ENCODE measurements at regions not wholly inside any gene's neighbourhood (a gene's known extent, or its start where the extent isn't known, plus 50 kb on each side); places are given as distances from the start of the nearest gene placed in this dataset.

GRCh38 chr10:43778571-43778970 lies 129.9 kb upstream of the ZNF32 start:
- POLR2A ChIA-PET, result no interaction called here

GRCh38 chr10:43775384-43775783 lies 126.7 kb upstream of the ZNF32 start:
- peaks cover 5% of the 10 kb centered on the region for H3K27me3 Mint-ChIP-seq (ENCODE audit: low read depth)
- ChIA-PET CTCF (interaction anchor here (1.0 kb wide), 1 partner anchor 536 kb away, joined by 3 read pairs; no protein-coding TSS in a partner anchor), POLR2A (no interaction called here)
- no peak overlapping the region for H3K27ac Mint-ChIP-seq
- no peak overlapping the region for H3K4me3 Mint-ChIP-seq
- H3K36me3 Mint-ChIP-seq (ENCODE audit: low read depth), result peaks cover 6% of the 10 kb centered on the region
- peaks cover 16% of the 10 kb centered on the region for H3K9me3 Mint-ChIP-seq (ENCODE audit: insufficient read depth)
- ATAC-seq (no peak), DNase-seq (no peak)
- peaks cover 40% of the 10 kb centered on the region for H3K4me1 Mint-ChIP-seq (ENCODE audit: low read depth)

More at GRCh38 chr10:43778571-43778970, 129.9 kb upstream of the ZNF32 start:
- no peaks in the 10 kb centered on the region for H3K27me3 Mint-ChIP-seq (ENCODE audit: low read depth)
- H3K4me3 Mint-ChIP-seq, result no peak overlapping the region
- no peaks in the 10 kb centered on the region for H3K36me3 Mint-ChIP-seq (ENCODE audit: low read depth)
- CTCF ChIA-PET, result interaction anchor here (0.6 kb wide), 1 partner anchor 83 kb away, joined by 6 read pairs; no protein-coding TSS in a partner anchor
- H3K9me3 Mint-ChIP-seq (ENCODE audit: insufficient read depth), result no peaks in the 10 kb centered on the region
- H3K27ac Mint-ChIP-seq, result peak overlapping the region; percentile 79
- no peak for ATAC-seq
- DNase-seq, result peak; percentile 36
- peaks cover 69% of the 10 kb centered on the region for H3K4me1 Mint-ChIP-seq (ENCODE audit: low read depth)

GRCh38 chr10:43774234-43774769 lies 125.6 kb upstream of the ZNF32 start:
- CTCF ChIA-PET, result no interaction called here
- DNase-seq (no peak), ATAC-seq (no peak)
- H3K4me3 Mint-ChIP-seq, result no peak overlapping the region
- H3K27ac Mint-ChIP-seq, result no peak overlapping the region
- peaks cover 6% of the 10 kb centered on the region for H3K27me3 Mint-ChIP-seq (ENCODE audit: low read depth)
- H3K9me3 Mint-ChIP-seq (ENCODE audit: insufficient read depth), result peaks cover 24% of the 10 kb centered on the region
- H3K36me3 Mint-ChIP-seq (ENCODE audit: low read depth), result peaks cover 6% of the 10 kb centered on the region
- POLR2A ChIA-PET, result no interaction called here
- peaks cover 30% of the 10 kb centered on the region for H3K4me1 Mint-ChIP-seq (ENCODE audit: low read depth)

- H3K27me3 Mint-ChIP-seq (ENCODE audit: low read depth), result peaks cover 7% of the 10 kb centered on the region
- H3K4me3 Mint-ChIP-seq, result no peak overlapping the region
- H3K9me3 Mint-ChIP-seq (ENCODE audit: insufficient read depth), result peaks cover 25% of the 10 kb centered on the region
- no peak for ATAC-seq
- ChIA-PET POLR2A (no interaction called here), CTCF (interaction anchor here (1.0 kb wide), 1 partner anchor 87 kb away, joined by 3 read pairs; no protein-coding TSS in a partner anchor)
- H3K4me1 Mint-ChIP-seq (ENCODE audit: low read depth), result peaks cover 24% of the 10 kb centered on the region
- DNase-seq, result no peak
- peaks cover 6% of the 10 kb centered on the region for H3K36me3 Mint-ChIP-seq (ENCODE audit: low read depth)
- no peak overlapping the region for H3K27ac Mint-ChIP-seq
Observed at GRCh38 chr10:43773736-43774135, 125.1 kb upstream of the ZNF32 start.

GRCh38 chr10:43772171-43772570 lies 123.5 kb upstream of the ZNF32 start:
- Mint-ChIP-seq H3K4me1 (ENCODE audit: low read depth) (peaks cover 15% of the 10 kb centered on the region), H3K9me3 (ENCODE audit: insufficient read depth) (peaks cover 31% of the 10 kb centered on the region), H3K4me3 (no peak overlapping the region), H3K36me3 (ENCODE audit: low read depth) (peaks cover 6% of the 10 kb centered on the region), H3K27me3 (ENCODE audit: low read depth) (peaks cover 9% of the 10 kb centered on the region), H3K27ac (no peak overlapping the region)
- ChIA-PET CTCF (no interaction called here), POLR2A (no interaction called here)
- no peak for DNase-seq
- ATAC-seq, result no peak

GRCh38 chr10:43771675-43772074 lies 123.0 kb upstream of the ZNF32 start:
- Mint-ChIP-seq H3K27ac (no peak overlapping the region), H3K36me3 (ENCODE audit: low read depth) (peaks cover 6% of the 10 kb centered on the region), H3K4me3 (no peak overlapping the region), H3K9me3 (ENCODE audit: insufficient read depth) (peaks cover 31% of the 10 kb centered on the region), H3K4me1 (ENCODE audit: low read depth) (peaks cover 14% of the 10 kb centered on the region), H3K27me3 (ENCODE audit: low read depth) (peaks cover 9% of the 10 kb centered on the region)
- ChIA-PET POLR2A (no interaction called here), CTCF (no interaction called here)
- no peak for ATAC-seq
- no peak for DNase-seq

GRCh38 chr10:43765516-43765915 lies 116.8 kb upstream of the ZNF32 start:
- no peak for ATAC-seq
- POLR2A ChIA-PET, result no interaction called here
- CTCF ChIA-PET, result no interaction called here

GRCh38 chr10:43763846-43764245 lies 115.2 kb upstream of the ZNF32 start:
- CTCF ChIA-PET, result no interaction called here
- DNase-seq (no peak), ATAC-seq (no peak)
- no peaks in the 10 kb centered on the region for H3K36me3 Mint-ChIP-seq (ENCODE audit: low read depth)
- H3K27ac Mint-ChIP-seq, result no peak overlapping the region
- POLR2A ChIA-PET, result no interaction called here
- H3K4me1 Mint-ChIP-seq (ENCODE audit: low read depth), result no peaks in the 10 kb centered on the region
- no peak overlapping the region for H3K4me3 Mint-ChIP-seq
- H3K27me3 Mint-ChIP-seq (ENCODE audit: low read depth), result peaks cover 7% of the 10 kb centered on the region
- H3K9me3 Mint-ChIP-seq (ENCODE audit: insufficient read depth), result peaks cover 6% of the 10 kb centered on the region

More at GRCh38 chr10:43765516-43765915, 116.8 kb upstream of the ZNF32 start:
- Mint-ChIP-seq H3K36me3 (ENCODE audit: low read depth) (no peaks in the 10 kb centered on the region), H3K4me3 (no peak overlapping the region), H3K27ac (no peak overlapping the region), H3K9me3 (ENCODE audit: insufficient read depth) (peaks cover 15% of the 10 kb centered on the region), H3K4me1 (ENCODE audit: low read depth) (no peaks in the 10 kb centered on the region), H3K27me3 (ENCODE audit: low read depth) (peaks cover 9% of the 10 kb centered on the region)
- no peak for DNase-seq

GRCh38 chr10:43760514-43760913 lies 111.8 kb upstream of the ZNF32 start:
- ChIA-PET POLR2A (no interaction called here), CTCF (no interaction called here)
- ATAC-seq, result no peak
- Mint-ChIP-seq H3K4me3 (no peak overlapping the region), H3K27ac (no peak overlapping the region), H3K9me3 (ENCODE audit: insufficient read depth) (no peaks in the 10 kb centered on the region), H3K27me3 (ENCODE audit: low read depth) (peaks cover 2% of the 10 kb centered on the region), H3K4me1 (ENCODE audit: low read depth) (peaks cover 3% of the 10 kb centered on the region), H3K36me3 (ENCODE audit: low read depth) (no peaks in the 10 kb centered on the region)
- no peak for DNase-seq

GRCh38 chr10:43759216-43759615 lies 110.5 kb upstream of the ZNF32 start:
- POLR2A ChIA-PET, result no interaction called here
- H3K27ac Mint-ChIP-seq, result no peak overlapping the region
- no peak for ATAC-seq

GRCh38 chr10:43756341-43756740 lies 107.7 kb upstream of the ZNF32 start:
- CTCF ChIA-PET, result no interaction called here
- Mint-ChIP-seq H3K27ac (no peak overlapping the region), H3K4me3 (no peak overlapping the region), H3K36me3 (ENCODE audit: low read depth) (no peaks in the 10 kb centered on the region), H3K9me3 (ENCODE audit: insufficient read depth) (no peaks in the 10 kb centered on the region), H3K4me1 (ENCODE audit: low read depth) (peaks cover 13% of the 10 kb centered on the region), H3K27me3 (ENCODE audit: low read depth) (no peaks in the 10 kb centered on the region)
- no peak for ATAC-seq
- no peak for DNase-seq
- POLR2A ChIA-PET, result no interaction called here

More at GRCh38 chr10:43759216-43759615, 110.5 kb upstream of the ZNF32 start:
- Mint-ChIP-seq H3K27me3 (ENCODE audit: low read depth) (peaks cover 2% of the 10 kb centered on the region), H3K9me3 (ENCODE audit: insufficient read depth) (no peaks in the 10 kb centered on the region), H3K4me3 (no peak overlapping the region), H3K4me1 (ENCODE audit: low read depth) (peaks cover 13% of the 10 kb centered on the region), H3K36me3 (ENCODE audit: low read depth) (no peaks in the 10 kb centered on the region)
- CTCF ChIA-PET, result no interaction called here
- DNase-seq, result no peak

- CTCF ChIA-PET, result no interaction called here
- Mint-ChIP-seq H3K27me3 (ENCODE audit: low read depth) (peaks cover 1% of the 10 kb centered on the region), H3K4me1 (ENCODE audit: low read depth) (peaks cover 13% of the 10 kb centered on the region), H3K36me3 (ENCODE audit: low read depth) (no peaks in the 10 kb centered on the region), H3K9me3 (ENCODE audit: insufficient read depth) (no peaks in the 10 kb centered on the region), H3K27ac (no peak overlapping the region), H3K4me3 (no peak overlapping the region)
- POLR2A ChIA-PET, result no interaction called here
- ATAC-seq, result no peak
- no peak for DNase-seq
Observed at GRCh38 chr10:43754569-43755260, 106.0 kb upstream of the ZNF32 start.

Measured in activated CD8-positive, alpha-beta T cell treated with anti-CD3 and anti-CD28 coated beads, Interleukin-2, amount 10 ng/mL, durations not matched to agents 7 days and 5 days (primary cell).